Neural progenitor cell (in vitro differentiated cells): ENCODE measurements at regions not wholly inside any gene's neighbourhood (a gene's known extent, or its start where the extent isn't known, plus 50 kb on each side); places are given as distances from the start of the nearest gene placed in this dataset.

ENCODE experiments used
- CTCF ChIP-seq: fragments of 200-600 bp; sonication (generic); IDR thresholded peaks from 2 replicates; pipeline ENCODE4 v1.5.1; 2017; ENCODE audit warnings: antibody characterized with exemption, mild to moderate bottlenecking
- EZH2 ChIP-seq: fragments of 200-600 bp; sonication (generic); IDR thresholded peaks from 2 replicates; pipeline ENCODE4 v1.6.1; 2017; ENCODE audit warnings: antibody characterized with exemption, mild to moderate bottlenecking, moderate library complexity

- TF ChIP-seq EZH2 (no peak), CTCF (no peak)
Observed at GRCh38 chr6:40738551-40739193, 151.5 kb upstream of the LRFN2 start.
